Skeletal muscle satellite cell (primary cell): ENCODE measurements at regions not wholly inside any gene's neighbourhood (a gene's known extent, or its start where the extent isn't known, plus 50 kb on each side); places are given as distances from the start of the nearest gene placed in this dataset.

Source experiments
- H3K27me3 ChIP-seq: 2 replicates; pipeline ENCODE4 v1.7.0; 2013; ENCODE audit warnings: low read length; ENCODE audit not compliant: control insufficient read depth, insufficient read depth
- H3K36me3 ChIP-seq: 2 replicates; pipeline ENCODE4 v1.7.0; 2013; ENCODE audit warnings: mild to moderate bottlenecking, control low read depth, low read length; ENCODE audit not compliant: insufficient read depth
- H3K4me1 ChIP-seq: 2 replicates; pipeline ENCODE4 v1.7.0; 2013; ENCODE audit warnings: low read length; ENCODE audit not compliant: control insufficient read depth, insufficient read depth
- H3K4me2 ChIP-seq: 2 replicates; pipeline ENCODE4 v1.7.0; 2013; ENCODE audit warnings: mild to moderate bottlenecking, low read length
- H3K4me3 ChIP-seq: 2 replicates; pipeline ENCODE4 v1.7.0; 2013; ENCODE audit warnings: low read length
- H3K9ac ChIP-seq: 2 replicates; pipeline ENCODE4 v1.7.0; 2013; ENCODE audit warnings: mild to moderate bottlenecking, low read depth, low read length, moderate library complexity
- H3K9me3 ChIP-seq: replicated peaks from 2 replicates; pipeline ENCODE4 v1.7.0; 2013; ENCODE audit warnings: mild to moderate bottlenecking, control low read depth, low read length

GRCh38 chr13:40316301-40316700, 350.1 kb downstream of the FOXO1 start:
- H3K4me2 ChIP-seq, result no peak overlapping the region
- H3K4me1 ChIP-seq, result peaks cover 9% of the 10 kb centered on the region
- no peak overlapping the region for H3K4me3 ChIP-seq
- H3K9me3 ChIP-seq, result no peaks in the 10 kb centered on the region
- H3K36me3 ChIP-seq, result no peaks in the 10 kb centered on the region
- no peak overlapping the region for H3K9ac ChIP-seq
- H3K27me3 ChIP-seq, result no peaks in the 10 kb centered on the region

GRCh38 chr13:40317980-40318327, 348.5 kb downstream of the FOXO1 start:
- no peaks in the 10 kb centered on the region for H3K27me3 ChIP-seq
- H3K4me3 ChIP-seq, result no peak overlapping the region
- H3K36me3 ChIP-seq, result no peaks in the 10 kb centered on the region
- H3K9me3 ChIP-seq, result no peaks in the 10 kb centered on the region
- H3K4me1 ChIP-seq, result peaks cover 9% of the 10 kb centered on the region
- no peak overlapping the region for H3K4me2 ChIP-seq
- H3K9ac ChIP-seq, result no peak overlapping the region

- Histone ChIP-seq H3K36me3 (no peaks in the 10 kb centered on the region), H3K9me3 (no peaks in the 10 kb centered on the region), H3K4me3 (no peak overlapping the region), H3K4me2 (no peak overlapping the region), H3K27me3 (no peaks in the 10 kb centered on the region), H3K9ac (no peak overlapping the region), H3K4me1 (peaks cover 8% of the 10 kb centered on the region)
Observed at GRCh38 chr13:40318366-40318765, 348.1 kb downstream of the FOXO1 start.

GRCh38 chr13:40319699-40320579, 346.5 kb downstream of the FOXO1 start:
- Histone ChIP-seq H3K27me3 (no peaks in the 10 kb centered on the region), H3K9ac (no peak overlapping the region), H3K9me3 (no peaks in the 10 kb centered on the region), H3K4me3 (no peak overlapping the region), H3K4me1 (no peaks in the 10 kb centered on the region), H3K4me2 (no peak overlapping the region), H3K36me3 (no peaks in the 10 kb centered on the region)

GRCh38 chr13:40328091-40328490, 338.4 kb downstream of the FOXO1 start:
- no peaks in the 10 kb centered on the region for H3K36me3 ChIP-seq
- H3K9me3 ChIP-seq, result peaks cover 5% of the 10 kb centered on the region
- H3K4me1 ChIP-seq, result peaks cover 14% of the 10 kb centered on the region
- no peak overlapping the region for H3K4me3 ChIP-seq
- H3K9ac ChIP-seq, result no peak overlapping the region
- H3K4me2 ChIP-seq, result no peak overlapping the region
- H3K27me3 ChIP-seq, result no peaks in the 10 kb centered on the region

- Histone ChIP-seq H3K9me3 (peaks cover 5% of the 10 kb centered on the region), H3K4me2 (peak overlapping the region; percentile 32), H3K4me1 (peaks cover 14% of the 10 kb centered on the region), H3K9ac (no peak overlapping the region), H3K4me3 (no peak overlapping the region), H3K36me3 (no peaks in the 10 kb centered on the region), H3K27me3 (no peaks in the 10 kb centered on the region)
Observed at GRCh38 chr13:40329781-40330485, 336.5 kb downstream of the FOXO1 start.

- H3K36me3 ChIP-seq, result no peaks in the 10 kb centered on the region
- no peak overlapping the region for H3K9ac ChIP-seq
- H3K4me2 ChIP-seq, result no peak overlapping the region
- no peak overlapping the region for H3K4me3 ChIP-seq
- H3K4me1 ChIP-seq, result peaks cover 14% of the 10 kb centered on the region
- H3K9me3 ChIP-seq, result no peaks in the 10 kb centered on the region
- no peaks in the 10 kb centered on the region for H3K27me3 ChIP-seq
Observed at GRCh38 chr13:40330950-40331349, 335.5 kb downstream of the FOXO1 start.

GRCh38 chr13:40331802-40332201, 334.6 kb downstream of the FOXO1 start:
- Histone ChIP-seq H3K9ac (no peak overlapping the region), H3K36me3 (no peaks in the 10 kb centered on the region), H3K4me3 (no peak overlapping the region), H3K9me3 (no peaks in the 10 kb centered on the region), H3K4me2 (no peak overlapping the region), H3K4me1 (peaks cover 14% of the 10 kb centered on the region), H3K27me3 (no peaks in the 10 kb centered on the region)

- Histone ChIP-seq H3K4me1 (peaks cover 14% of the 10 kb centered on the region), H3K9ac (no peak overlapping the region), H3K4me3 (no peak overlapping the region)
Observed at GRCh38 chr13:40333226-40333625, 333.2 kb downstream of the FOXO1 start.

GRCh38 chr13:40334031-40334430, 332.4 kb downstream of the FOXO1 start:
- H3K4me2 ChIP-seq, result no peak overlapping the region
- H3K4me1 ChIP-seq, result peaks cover 13% of the 10 kb centered on the region
- no peak overlapping the region for H3K9ac ChIP-seq
- H3K9me3 ChIP-seq, result no peaks in the 10 kb centered on the region
- no peak overlapping the region for H3K4me3 ChIP-seq
- H3K27me3 ChIP-seq, result no peaks in the 10 kb centered on the region
- no peaks in the 10 kb centered on the region for H3K36me3 ChIP-seq

More at GRCh38 chr13:40333226-40333625, 333.2 kb downstream of the FOXO1 start:
- Histone ChIP-seq H3K4me2 (no peak overlapping the region), H3K36me3 (no peaks in the 10 kb centered on the region), H3K9me3 (no peaks in the 10 kb centered on the region), H3K27me3 (no peaks in the 10 kb centered on the region)

GRCh38 chr13:40334616-40335015, 331.8 kb downstream of the FOXO1 start:
- Histone ChIP-seq H3K4me2 (no peak overlapping the region), H3K9me3 (no peaks in the 10 kb centered on the region), H3K9ac (no peak overlapping the region), H3K36me3 (no peaks in the 10 kb centered on the region), H3K4me3 (no peak overlapping the region), H3K27me3 (no peaks in the 10 kb centered on the region), H3K4me1 (peaks cover 8% of the 10 kb centered on the region)
